ENCODE measurements at regions not wholly inside any gene's neighbourhood (a gene's known extent, or its start where the extent isn't known, plus 50 kb on each side); places are given as distances from the start of the nearest gene placed in this dataset.

GRCh38 chr14:38350102-38350501 lies 94.2 kb upstream of the CLEC14A start (continued):
- TF ChIP-seq BRF2 (IDR thresholded peaks at IDR 0.05; ENCODE audit: borderline replicate concordance, insufficient read depth, insufficient read length) (no peak), ERF (CRISPR knock-in tag; IDR thresholded peaks at IDR 0.05) (no peak)

- ATAC-seq, result no peak
- no peak overlapping the region for H3K27ac ChIP-seq (ENCODE audit: extremely low read depth, low read depth, low read length)
- H3K36me3 ChIP-seq (ENCODE audit: control insufficient read depth, insufficient read depth, low read length), result no peaks in the 10 kb centered on the region
- DNase-seq (ENCODE audit: extremely low read depth in 1 of 4, low spot score in 3 of 4), result no peak
- H2AFZ ChIP-seq (ENCODE audit: low read depth, low read length), result no peak overlapping the region
- no peak overlapping the region for H3K4me3 ChIP-seq
- POLR2A ChIA-PET, result no interaction called here
- no peaks in the 10 kb centered on the region for H3K79me2 ChIP-seq (ENCODE audit: control insufficient read depth, insufficient read depth, low read length)
- H3K27me3 ChIP-seq (ENCODE audit: control insufficient read depth in 2 of 2, insufficient read depth in 2 of 2, low read length in 2 of 2), result no peaks in the 10 kb centered on the region
- CTCF ChIA-PET (ENCODE audit: low intra/inter-chr PET ratio), result no interaction called here
- no peaks in the 10 kb centered on the region for H3K9me3 ChIP-seq (replicated peaks; ENCODE audit: control insufficient read depth, insufficient read depth, low read depth, low read length)
- TF ChIP-seq MYNN (IDR thresholded peaks at IDR 0.05) (no peak), MYNN (CRISPR knock-in tag; IDR thresholded peaks at IDR 0.05) (no peak), KDM5B (IDR thresholded peaks at IDR 0.05; ENCODE audit: insufficient replicate concordance, low read depth, low read length) (no peak), FOXJ2 (tag; IDR thresholded peaks at IDR 0.05) (no peak), ZNF644 (tag; IDR thresholded peaks at IDR 0.05; ENCODE audit: low read depth) (no peak)
- H3K4me1 ChIP-seq (replicated peaks in 1 of 2; ENCODE audit: control insufficient read depth in 2 of 2, insufficient read depth in 2 of 2, low read length in 2 of 2), result no peaks in the 10 kb centered on the region
- FAIRE-seq, result no peak
- BruUV-seq (replicated peaks), result no TSS peak
- intact Hi-C loops (cut with micrococcal nuclease) (no loop called here), in situ Hi-C loops (cut with MboI) (no loop called here)
- H3K9ac ChIP-seq (ENCODE audit: insufficient read depth in 1 of 2, low read depth in 2 of 2, low read length in 2 of 2), result no peak overlapping the region
- H3K4me2 ChIP-seq (ENCODE audit: insufficient read depth, low read length), result no peak overlapping the region
- no peaks in the 10 kb centered on the region for H3K9me1 ChIP-seq (ENCODE audit: control insufficient read depth, insufficient read depth, low read length)
- no peaks in the 10 kb centered on the region for H4K20me1 ChIP-seq (replicated peaks; ENCODE audit: control insufficient read depth, insufficient read depth, low read length)
Measured at GRCh38 chr14:38342803-38343202, 86.9 kb upstream of the CLEC14A start.
